OCI-LY7 (cell line): ENCODE measurements at regions not wholly inside any gene's neighbourhood (a gene's known extent, or its start where the extent isn't known, plus 50 kb on each side); places are given as distances from the start of the nearest gene placed in this dataset.
"Not testable (repeated sequence)": the region's sequence is repeated elsewhere in the genome, so short reads cannot be mapped to it uniquely, and the experiment has no call there.

ENCODE experiments used
- BruUV-seq: library from RNA; stranded (reverse); fragments of 400-500 nt; replicated peaks from 2 replicates; lab custom pipeline; 2021; lab: Mats Ljungman, UMichigan
- CTCF ChIA-PET: fragments of 300-600 bp; sonication (Branson Sonifier 250); formaldehyde crosslinking; loops from one replicate; lab custom pipeline; 2022; ENCODE audit warnings: antibody characterized with exemption; ENCODE audit not compliant: unreplicated experiment; lab: Charles Lee
- POLR2A ChIA-PET: fragments of 300-600 bp; sonication (Branson Sonifier 250); formaldehyde crosslinking; loops from one replicate; lab custom pipeline; 2022; ENCODE audit warnings: antibody characterized with exemption; lab: Charles Lee
- DNase-seq: peaks from one replicate; pipeline ENCODE4 v3.0.0-alpha.2; 2015; ENCODE audit warnings: low spot score
- H2AFZ ChIP-seq: fragments of 200-600 bp; sonication (generic), shearing (Covaris generic); 2 replicates; pipeline ENCODE4 v1.6.1; 2014; ENCODE audit warnings: mild to moderate bottlenecking, antibody characterized with exemption, low read length, moderate library complexity
- H3K27ac ChIP-seq: fragments of 200-600 bp; sonication (generic); 2 replicates; pipeline ENCODE4 v1.5.1; 2014; ENCODE audit warnings: mixed run types, low read depth, mild to moderate bottlenecking, moderate library complexity, low read length, inconsistent platforms; ENCODE audit not compliant: poor library complexity, severe bottlenecking
- H3K36me3 ChIP-seq: fragments of 200-600 bp; sonication (generic); 2 replicates; pipeline ENCODE4 v1.6.1; 2014; ENCODE audit warnings: mild to moderate bottlenecking, antibody characterized with exemption, low read length, moderate library complexity, mixed read lengths; ENCODE audit not compliant: insufficient read depth
- H3K4me1 ChIP-seq: fragments of 200-600 bp; sonication (generic); 2 replicates; pipeline ENCODE4 v1.5.1; 2014; ENCODE audit warnings: mild to moderate bottlenecking, low read length; ENCODE audit not compliant: insufficient read depth, poor library complexity, severe bottlenecking
- H3K4me2 ChIP-seq: fragments of 200-600 bp; sonication (generic); 2 replicates; pipeline ENCODE4 v1.6.1; 2014; ENCODE audit warnings: mild to moderate bottlenecking, low read length
- H3K4me3 ChIP-seq: fragments of 200-600 bp; sonication (generic); 2 replicates; pipeline ENCODE4 v1.5.1; 2014; ENCODE audit warnings: mild to moderate bottlenecking, low read depth, low read length; ENCODE audit not compliant: poor library complexity, severe bottlenecking
- H3K79me2 ChIP-seq: fragments of 200-600 bp; sonication (generic); 2 replicates; pipeline ENCODE4 v1.6.1; 2016; ENCODE audit warnings: low read depth, mild to moderate bottlenecking, low read length, moderate library complexity, mixed read lengths; ENCODE audit not compliant: insufficient read depth
- H3K9me2 ChIP-seq: fragments of 200-600 bp; sonication (generic); 2 replicates; pipeline ENCODE4 v1.6.1; 2016; ENCODE audit warnings: mild to moderate bottlenecking, low read length, mixed read lengths; ENCODE audit not compliant: insufficient read depth
- H3K9me3 ChIP-seq: fragments of 200-600 bp; sonication (generic); 2 replicates; pipeline ENCODE4 v1.6.1; 2014; ENCODE audit warnings: mild to moderate bottlenecking, mixed run types, low read length, mixed read lengths
- H4K20me1 ChIP-seq: fragments of 200-600 bp; sonication (generic); 2 replicates; pipeline ENCODE4 v1.6.1; 2014; ENCODE audit warnings: mild to moderate bottlenecking, antibody characterized with exemption, low read length, moderate library complexity, mixed read lengths; ENCODE audit not compliant: insufficient read depth
- CTCF ChIP-seq: fragments of 200-600 bp; sonication (generic); conservative IDR thresholded peaks from 2 replicates; pipeline ENCODE4 v1.5.1; 2014; ENCODE audit warnings: mild to moderate bottlenecking, antibody characterized with exemption, low read length, moderate library complexity, mixed read lengths
- EZH2phosphoT487 ChIP-seq: fragments of 200-600 bp; sonication (generic); IDR thresholded peaks from 2 replicates; pipeline ENCODE4 v1.6.1; 2018; ENCODE audit warnings: low read depth, borderline replicate concordance, mild to moderate bottlenecking, mixed run types, antibody characterized with exemption, low read length, moderate library complexity, mixed read lengths
- intact Hi-C: fragments of 100-400 bp; cut with micrococcal nuclease; formaldehyde crosslinking; loops from one replicate; pipeline ENCODE4 v1.10.0; 2022; ENCODE audit not compliant: unreplicated experiment

- TF ChIP-seq CTCF (no peak), EZH2phosphoT487 (no peak)
- H3K79me2 ChIP-seq, result no peaks in the 10 kb centered on the region
- no peaks in the 10 kb centered on the region for H3K9me3 ChIP-seq
- H3K27ac ChIP-seq, result no peak overlapping the region
- H3K4me3 ChIP-seq, result no peak overlapping the region
- no peak for DNase-seq
- no peak overlapping the region for H3K4me2 ChIP-seq
- no peaks in the 10 kb centered on the region for H3K36me3 ChIP-seq
- H2AFZ ChIP-seq, result no peak overlapping the region
- CTCF ChIA-PET, result no interaction called here
- BruUV-seq, result no TSS peak
- intact Hi-C loops, result no loop called here
- POLR2A ChIA-PET, result no interaction called here
- H3K4me1 ChIP-seq, result no peaks in the 10 kb centered on the region
- H3K9me2 ChIP-seq, result no peaks in the 10 kb centered on the region
- no peaks in the 10 kb centered on the region for H4K20me1 ChIP-seq
Measured at GRCh38 chr7:29723599-29723998, 82.7 kb upstream of the WIPF3 start.

- CTCF ChIA-PET, BruUV-seq, H2AFZ ChIP-seq, DNase-seq, H3K9me2 ChIP-seq, H3K79me2 ChIP-seq, POLR2A ChIA-PET, H3K4me2 ChIP-seq, H4K20me1 ChIP-seq, H3K36me3 ChIP-seq, intact Hi-C loops, H3K27ac ChIP-seq, H3K4me1 ChIP-seq, H3K4me3 ChIP-seq, H3K9me3 ChIP-seq: not testable (repeated sequence)
Measured at GRCh38 chr7:29729534-29730165, 76.7 kb upstream of the WIPF3 start.

- CTCF ChIA-PET, result no interaction called here
- no peak for TF ChIP-seq CTCF
- TF ChIP-seq EZH2phosphoT487, result no peak
- Histone ChIP-seq H2AFZ (no peak overlapping the region), H3K27ac (no peak overlapping the region), H3K4me3 (no peak overlapping the region), H3K9me2 (no peaks in the 10 kb centered on the region), H3K4me1 (no peaks in the 10 kb centered on the region), H3K9me3 (no peaks in the 10 kb centered on the region), H3K79me2 (no peaks in the 10 kb centered on the region), H3K4me2 (no peak overlapping the region), H3K36me3 (no peaks in the 10 kb centered on the region), H4K20me1 (no peaks in the 10 kb centered on the region)
- intact Hi-C loops, result no loop called here
- no peak for DNase-seq
- no TSS peak for BruUV-seq
- POLR2A ChIA-PET, result no interaction called here
Measured at GRCh38 chr7:29734246-29734731, 72.0 kb upstream of the WIPF3 start.

- H3K9me3 ChIP-seq, H2AFZ ChIP-seq, H3K4me3 ChIP-seq, H3K36me3 ChIP-seq, CTCF ChIA-PET, H3K79me2 ChIP-seq, DNase-seq, H3K4me2 ChIP-seq, intact Hi-C loops, H3K4me1 ChIP-seq, H3K9me2 ChIP-seq, H4K20me1 ChIP-seq, BruUV-seq, H3K27ac ChIP-seq: not testable (repeated sequence)
- POLR2A ChIA-PET, result interaction anchor here (1.0 kb wide), 1 partner anchor 326 kb away, joined by 3 read pairs; no protein-coding TSS in a partner anchor
Measured at GRCh38 chr7:29747645-29748245, 58.6 kb upstream of the WIPF3 start.
